SW480 (cell line): ENCODE measurements at regions not wholly inside any gene's neighbourhood (a gene's known extent, or its start where the extent isn't known, plus 50 kb on each side); places are given as distances from the start of the nearest gene placed in this dataset.

Experiments
- DNase-seq: peaks from one replicate; pipeline ENCODE4 v3.0.0-alpha.2; 2016; ENCODE audit warnings: low spot score

GRCh38 chr10:131710142-131710861 is 190.5 kb upstream of the PPP2R2D start:
- no peak for DNase-seq

DNA sequence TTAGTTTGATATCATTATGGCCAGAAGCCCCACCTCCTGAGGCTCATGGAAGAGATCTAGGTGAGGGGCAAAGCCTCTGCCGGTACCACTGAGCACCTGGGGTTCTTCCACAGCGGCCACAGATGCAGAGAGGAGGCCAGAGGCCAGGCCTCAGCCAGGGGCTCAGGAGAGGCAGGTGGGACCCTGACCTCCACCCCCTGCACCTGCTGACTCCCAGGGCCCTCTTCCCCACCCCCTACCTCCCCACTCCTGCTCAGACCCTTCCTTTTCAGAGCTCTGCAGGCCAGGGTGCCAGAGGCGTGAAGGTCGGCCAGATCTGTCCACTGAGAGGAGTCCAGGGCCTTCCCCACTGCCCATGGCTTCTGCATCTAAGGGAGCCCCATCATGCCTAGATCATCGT is 178.7 kb upstream of the PPP2R2D start:
- DNase-seq = no peak

- no peak for DNase-seq
These were observed 178.1 kb upstream of the PPP2R2D start for GRCh38 chr10:131722525-131723264.

DNA sequence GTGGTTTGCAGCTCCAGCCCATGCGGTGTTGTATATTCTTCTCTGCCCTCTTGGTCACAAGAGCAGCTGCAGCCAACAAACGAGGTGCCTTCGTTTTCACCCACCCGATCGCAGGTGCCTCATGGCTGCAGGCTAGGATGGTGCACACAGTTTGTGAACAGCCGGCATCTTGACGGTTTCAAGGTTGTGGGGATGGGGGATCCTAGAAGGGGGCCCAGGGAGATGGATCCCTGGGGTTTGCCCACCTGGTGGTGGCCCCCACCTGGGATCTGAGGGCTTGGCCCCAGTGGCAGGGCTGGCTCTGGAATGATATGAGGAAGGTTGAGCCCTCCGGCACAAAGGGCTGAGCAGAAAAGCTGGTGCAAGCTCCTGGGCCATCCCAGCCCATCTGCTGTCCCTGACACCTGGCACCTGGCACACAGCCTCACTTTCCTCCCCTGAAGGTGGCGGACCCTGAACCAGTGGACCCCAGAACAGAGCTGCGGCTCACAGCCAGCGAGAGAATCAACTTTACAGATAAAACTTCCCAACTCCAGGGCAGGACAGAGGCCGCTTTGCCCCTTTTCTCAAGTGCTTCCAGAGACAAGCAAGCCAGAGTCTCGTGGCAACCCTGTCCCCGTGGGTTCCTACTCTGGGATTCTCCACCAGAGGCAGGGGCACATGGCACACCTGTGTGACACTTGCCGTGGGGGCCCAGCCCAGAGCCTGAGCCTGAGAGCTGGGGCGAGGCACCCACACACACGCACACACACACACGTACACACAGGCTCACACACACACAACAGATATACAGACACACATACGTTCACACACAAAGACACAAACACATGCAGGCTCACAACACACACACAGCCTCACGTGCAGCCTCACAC is 177.3 kb upstream of the PPP2R2D start:
- DNase-seq = no peak

DNA sequence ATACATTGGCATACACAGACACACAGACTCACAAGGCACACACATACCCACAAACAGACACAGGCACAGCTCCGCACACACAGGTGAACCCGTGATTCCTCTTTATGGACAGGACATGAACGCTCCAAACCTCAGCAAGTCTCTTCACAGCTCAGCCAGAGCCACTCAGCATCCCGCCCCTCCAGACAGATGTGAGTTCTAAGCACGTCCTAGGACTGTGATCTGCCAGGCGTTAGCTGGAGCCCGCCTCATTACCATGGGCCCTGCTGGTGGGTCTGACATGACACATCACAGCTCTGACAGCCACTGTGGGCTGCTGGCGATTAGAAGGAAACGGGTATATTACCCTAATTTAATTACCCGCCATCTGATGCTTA is 176.7 kb upstream of the PPP2R2D start:
- no peak for DNase-seq

DNA sequence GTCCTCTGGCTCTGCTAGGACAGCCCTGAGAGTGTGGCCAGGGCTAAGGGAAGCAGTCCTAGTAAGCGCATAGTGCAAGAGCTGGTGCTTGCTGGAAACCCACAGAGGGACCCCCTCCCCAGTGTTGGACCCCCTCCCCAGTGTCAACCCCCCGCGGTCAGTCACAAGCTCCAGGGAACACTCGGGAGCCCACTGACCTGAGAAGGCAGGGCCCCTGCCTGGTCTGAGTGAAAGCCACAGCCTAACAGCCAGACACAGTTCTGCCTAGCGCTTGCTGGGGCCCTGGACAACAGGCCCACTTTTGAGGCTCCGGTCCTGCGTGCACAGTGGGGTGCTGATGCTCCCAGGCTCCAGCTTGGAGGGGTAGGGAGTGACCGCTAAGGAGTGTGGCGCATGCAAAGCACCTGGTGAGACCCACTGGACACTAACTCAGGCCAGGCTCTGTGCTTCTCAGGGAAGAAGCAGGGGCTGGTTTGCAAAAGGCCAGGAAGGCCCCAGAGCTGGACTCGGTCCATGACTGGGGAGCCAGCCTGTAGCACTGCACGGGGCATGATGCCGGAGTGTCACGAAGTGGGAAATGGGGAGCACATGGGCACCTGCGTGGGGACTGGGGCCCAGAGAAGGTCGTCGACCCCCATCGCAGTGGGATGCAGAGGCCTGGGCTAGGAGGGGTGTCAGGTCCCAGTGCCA is 175.8 kb upstream of the PPP2R2D start:
- no peak for DNase-seq

GRCh38 chr10:131725581-131726069 is 175.2 kb upstream of the PPP2R2D start:
- DNase-seq = no peak

GRCh38 chr10:131726076-131726880 is 174.5 kb upstream of the PPP2R2D start:
- DNase-seq = no peak

- DNase-seq = no peak
These were observed 173.8 kb upstream of the PPP2R2D start for GRCh38 chr10:131726967-131727366.

- DNase-seq = no peak
These were observed 173.2 kb upstream of the PPP2R2D start for GRCh38 chr10:131727560-131727959.

DNA sequence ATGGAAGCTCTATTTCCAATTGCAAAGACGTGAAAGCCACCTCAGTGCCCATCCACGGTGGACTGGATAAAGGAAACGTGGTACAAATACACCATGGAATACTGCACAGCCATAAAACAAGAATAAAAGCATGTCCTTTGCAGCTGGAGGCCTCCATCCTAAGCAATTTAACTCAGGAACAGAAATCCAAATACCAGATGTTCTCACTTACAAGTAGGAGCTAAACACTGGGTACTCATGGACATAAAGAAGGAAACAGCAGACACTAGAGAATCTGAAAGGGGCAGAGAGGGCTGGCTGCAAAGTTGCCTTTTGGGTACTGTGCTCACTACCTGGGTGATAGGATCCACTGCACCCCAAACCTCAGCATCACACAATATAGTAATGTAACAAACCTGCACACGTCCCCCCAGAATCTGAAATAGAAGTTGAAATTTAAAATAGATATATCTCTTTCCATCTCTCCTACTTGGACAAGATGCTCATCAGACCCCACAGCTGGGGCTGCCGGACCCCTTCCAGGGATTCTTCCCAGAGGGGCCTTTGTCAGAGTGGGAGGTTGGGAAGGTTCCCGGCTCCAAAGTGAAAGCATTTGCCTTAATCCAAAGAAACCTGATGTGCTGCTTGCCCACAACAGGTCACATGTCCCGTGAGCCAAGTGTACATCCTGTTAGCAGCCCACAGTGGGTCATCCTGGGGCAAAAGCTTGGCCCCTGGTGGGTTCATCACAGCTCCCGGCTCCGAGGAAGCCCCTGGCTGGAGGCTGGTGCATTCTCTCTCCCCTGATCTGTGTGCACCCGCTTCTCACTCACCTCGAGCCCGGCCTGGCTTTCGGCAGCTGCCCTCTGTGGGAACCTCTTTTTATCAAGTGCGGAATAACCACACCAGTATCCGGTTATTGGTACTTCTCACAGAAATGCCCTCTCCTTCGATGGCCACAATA is 172.3 kb upstream of the PPP2R2D start:
- DNase-seq = no peak

- DNase-seq = no peak
These were observed 171.4 kb upstream of the PPP2R2D start for GRCh38 chr10:131729361-131729760.

- DNase-seq = no peak
These were observed 170.7 kb upstream of the PPP2R2D start for GRCh38 chr10:131729938-131730660.

DNA sequence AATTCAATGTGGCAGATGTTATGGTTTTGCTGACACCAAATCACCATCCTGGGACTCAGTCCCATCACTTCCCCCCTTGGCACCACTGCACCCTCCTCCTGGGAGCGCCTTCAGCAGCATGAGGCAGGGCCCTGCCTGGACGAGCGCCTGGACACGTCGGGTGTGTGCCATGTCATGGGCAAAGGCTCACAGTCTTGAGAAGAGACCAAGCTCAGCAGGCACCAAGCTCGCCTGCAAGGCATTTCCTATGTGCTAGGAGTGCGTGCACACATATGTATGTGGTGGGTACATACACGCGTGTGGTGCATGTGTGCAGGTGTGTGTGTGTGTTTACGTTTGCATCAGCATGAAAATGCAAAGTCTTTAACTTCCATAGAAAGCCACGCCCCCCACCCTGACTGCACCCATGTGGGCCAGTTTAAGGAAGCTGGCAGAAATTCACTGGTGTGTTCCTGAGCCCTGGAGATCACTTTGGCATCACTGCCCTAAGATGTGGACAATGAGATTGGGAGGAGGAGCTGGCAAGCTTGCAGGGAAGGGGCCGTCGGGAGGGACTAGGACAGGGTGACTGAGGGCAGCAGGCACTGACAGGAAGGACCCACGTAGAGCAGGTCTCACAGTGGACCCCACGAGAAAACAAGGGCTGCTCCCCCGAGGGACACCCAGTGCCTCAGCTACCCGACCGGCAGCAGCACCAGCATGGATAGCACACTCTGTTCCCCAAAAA is 169.9 kb upstream of the PPP2R2D start:
- no peak for DNase-seq

- DNase-seq = no peak
These were observed 168.8 kb upstream of the PPP2R2D start for GRCh38 chr10:131731780-131732630.

DNA sequence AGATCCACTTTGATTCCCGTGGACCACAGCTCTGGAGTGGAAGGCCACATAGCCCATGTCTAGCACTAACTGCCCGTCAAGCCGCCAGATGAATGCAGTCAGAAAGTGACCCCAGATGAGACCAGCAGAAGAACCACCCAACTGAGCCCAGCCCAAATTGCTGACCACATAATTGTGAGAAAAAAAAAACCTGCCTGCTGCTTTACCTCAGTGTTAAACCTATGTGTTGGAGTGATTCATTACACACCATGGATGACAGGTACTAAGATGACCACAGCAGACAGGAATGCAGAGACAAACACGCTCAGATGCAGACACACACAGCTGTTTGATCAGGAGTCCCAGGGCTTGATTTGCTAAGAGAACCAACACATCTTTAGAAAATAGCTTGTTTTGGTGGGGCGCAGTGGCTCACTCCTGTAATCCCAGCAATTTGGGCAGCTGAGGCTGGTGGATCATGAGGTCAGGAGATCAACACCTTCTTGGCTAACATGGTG is 168.1 kb upstream of the PPP2R2D start:
- peak; percentile 82 for DNase-seq

- no peak for DNase-seq
These were observed 167.2 kb upstream of the PPP2R2D start for GRCh38 chr10:131733596-131733995.
